CD14-positive monocyte (primary cell): ENCODE measurements at regions not wholly inside any gene's neighbourhood (a gene's known extent, or its start where the extent isn't known, plus 50 kb on each side); places are given as distances from the start of the nearest gene placed in this dataset.

Experiments used
- DNase-seq, 3 donors: peaks; one replicate each; pipeline ENCODE4 v3.0.0-alpha.2; 2011 to 2022
- H2AFZ ChIP-seq: 2 replicates; pipeline ENCODE4 v1.6.0; 2012; ENCODE audit warnings: mild to moderate bottlenecking, low read depth, low read length, inconsistent platforms; ENCODE audit not compliant: insufficient read depth, poor library complexity, severe bottlenecking
- H3K27ac ChIP-seq, 2 donors: 1 replicate in 1 of 2; 2 replicates in 1 of 2; pipeline ENCODE4 v1.5.1; 2012 to 2013; ENCODE audit warnings: low read length in 2 of 2, control low read depth in 1 of 2, inconsistent platforms in 1 of 2, low read depth in 1 of 2, mild to moderate bottlenecking in 1 of 2
- H3K27me3 ChIP-seq, 2 donors: one replicate each; pipeline versions ENCODE4 v1.6.0 to v1.6.1; 2011 to 2013; ENCODE audit warnings: low read length in 2 of 2; ENCODE audit not compliant: control insufficient read depth in 2 of 2, insufficient read depth in 2 of 2
- H3K36me3 ChIP-seq, 2 donors: replicated peaks in 1 of 2; 1 replicate in 1 of 2; 2 replicates in 1 of 2; pipeline versions ENCODE4 v1.5.1 to v1.6.1; 2012 to 2013; ENCODE audit warnings: low read length in 2 of 2, control low read depth in 1 of 2, inconsistent platforms in 1 of 2, mild to moderate bottlenecking in 1 of 2; ENCODE audit not compliant: insufficient read depth in 2 of 2, control insufficient read depth in 1 of 2
- H3K4me1 ChIP-seq, 2 donors: 1 replicate in 1 of 2; 2 replicates in 1 of 2; pipeline versions ENCODE4 v1.5.1 to v1.6.1; 2012 to 2013; ENCODE audit warnings: low read length in 2 of 2, control low read depth in 1 of 2, inconsistent platforms in 1 of 2, mild to moderate bottlenecking in 1 of 2, moderate library complexity in 1 of 2; ENCODE audit not compliant: insufficient read depth in 2 of 2, control insufficient read depth in 1 of 2
- H3K4me2 ChIP-seq: replicated peaks from 2 replicates; pipeline ENCODE3; 2012; ENCODE audit warnings: low read length, moderate library complexity, mild to moderate bottlenecking; ENCODE audit not compliant: poor library complexity, severe bottlenecking; ENCODE audit errors: extremely low read depth
- H3K4me3 ChIP-seq, 3 experiments: fragments of 200-600 bp in 1 of 3; sonication (generic) in 1 of 3; replicated peaks in 1 of 3; 1 replicate in 2 of 3; 2 replicates in 1 of 3; pipeline ENCODE4 v1.5.1; 2011 to 2013; ENCODE audit warnings: low read length in 3 of 3, mild to moderate bottlenecking in 3 of 3, control low read depth in 2 of 3, low read depth in 2 of 3, inconsistent platforms in 1 of 3, moderate library complexity in 1 of 3
- H3K79me2 ChIP-seq: 2 replicates; pipeline ENCODE4 v1.6.0; 2012; ENCODE audit warnings: mild to moderate bottlenecking, control low read depth, inconsistent platforms, low read length, moderate library complexity; ENCODE audit not compliant: insufficient read depth
- H3K9ac ChIP-seq: 2 replicates; pipeline ENCODE4 v1.6.0; 2017; ENCODE audit warnings: low read length, mild to moderate bottlenecking; ENCODE audit not compliant: insufficient read depth, poor library complexity, severe bottlenecking
- H3K9me3 ChIP-seq, 2 donors: replicated peaks in 1 of 2; 1 replicate in 1 of 2; 2 replicates in 1 of 2; pipeline versions ENCODE4 v1.5.1 to v1.6.1; 2012 to 2013; ENCODE audit warnings: low read length in 2 of 2, control low read depth in 1 of 2; ENCODE audit not compliant: control insufficient read depth in 1 of 2, insufficient read depth in 1 of 2
- H4K20me1 ChIP-seq: 2 replicates; pipeline ENCODE4 v1.6.0; 2012; ENCODE audit warnings: mild to moderate bottlenecking, low read length, control low read depth, moderate library complexity; ENCODE audit not compliant: insufficient read depth
- H3K27ac Mint-ChIP-seq, 7 donors: one replicate each; pipeline ENCODE4 v1.8.0; 2020; ENCODE audit warnings: mild to moderate bottlenecking in 7 of 7, mixed read lengths in 7 of 7, moderate library complexity in 6 of 7, inconsistent platforms in 2 of 7
- H3K27me3 Mint-ChIP-seq, 3 donors: one replicate each; pipeline ENCODE4 v1.8.0; 2021 to 2022; ENCODE audit warnings: low read depth in 3 of 3, mild to moderate bottlenecking in 3 of 3, mixed read lengths in 3 of 3, moderate library complexity in 3 of 3, inconsistent platforms in 1 of 3
- H3K36me3 Mint-ChIP-seq, 2 donors: one replicate each; pipeline ENCODE4 v1.8.0; 2020; ENCODE audit warnings: mixed read lengths in 2 of 2, inconsistent platforms in 1 of 2, mild to moderate bottlenecking in 1 of 2
- H3K4me1 Mint-ChIP-seq: one replicate; pipeline ENCODE4 v1.8.0; 2020; ENCODE audit warnings: mild to moderate bottlenecking, mixed read lengths
- H3K4me3 Mint-ChIP-seq, 2 donors: one replicate each; pipeline ENCODE4 v1.8.0; 2020; ENCODE audit warnings: mild to moderate bottlenecking in 2 of 2, mixed read lengths in 2 of 2, moderate library complexity in 1 of 2
- H3K9me3 Mint-ChIP-seq, 7 donors: one replicate each; pipeline ENCODE4 v1.8.0; 2020 to 2022; ENCODE audit warnings: mixed read lengths in 7 of 7, mild to moderate bottlenecking in 6 of 7, moderate library complexity in 6 of 7, inconsistent platforms in 2 of 7
- WGBS: methylation state at CpG from one replicate; pipeline ENCODE4 v1.1.5; 2013; ENCODE audit warnings: missing lambda C conversion rate; ENCODE audit not compliant: insufficient coverage; 5-methylcytosine and 5-hydroxymethylcytosine counted together
- intact Hi-C, 2 donors: fragments of 100-400 bp; cut with micrococcal nuclease; formaldehyde crosslinking; loops; one replicate each; pipeline versions ENCODE4 v1.15.0 to v1.15.1; 2023
- TF ChIP-seq, protein P1 (sequence below): fragments of 200-600 bp; IDR thresholded peaks from one replicate; pipeline ENCODE4 v1.8.0; 2022; ENCODE audit warnings: antibody characterized with exemption, mild to moderate bottlenecking

DNA sequence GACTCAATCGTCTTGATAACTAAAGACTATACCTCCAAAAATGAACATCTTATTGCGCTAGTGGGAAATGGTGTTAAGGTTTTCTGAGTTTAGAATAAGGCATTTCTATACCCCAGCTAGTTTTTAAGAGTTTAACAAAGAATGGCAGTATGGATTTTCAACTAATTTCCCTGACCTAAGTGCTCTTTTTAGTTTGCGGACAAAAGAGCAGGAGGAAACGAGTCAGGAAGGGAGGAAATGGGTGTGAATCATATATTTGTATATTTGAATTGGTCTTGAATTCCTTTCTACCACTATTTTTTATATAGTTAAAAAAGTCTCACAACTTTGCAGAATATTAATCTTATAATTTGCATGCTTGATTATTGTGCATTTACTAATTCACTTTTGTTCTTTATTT, 516.3 kb upstream of the ZNF608 start:
- no peaks in the 10 kb centered on the region for H3K79me2 ChIP-seq
- no peak overlapping the region for H2AFZ ChIP-seq
- intact Hi-C loops, result no loop called here
- no peak overlapping the region for H3K9ac ChIP-seq
- no peaks in the 10 kb centered on the region for H3K4me1 Mint-ChIP-seq
- TF ChIP-seq, protein P1, sequence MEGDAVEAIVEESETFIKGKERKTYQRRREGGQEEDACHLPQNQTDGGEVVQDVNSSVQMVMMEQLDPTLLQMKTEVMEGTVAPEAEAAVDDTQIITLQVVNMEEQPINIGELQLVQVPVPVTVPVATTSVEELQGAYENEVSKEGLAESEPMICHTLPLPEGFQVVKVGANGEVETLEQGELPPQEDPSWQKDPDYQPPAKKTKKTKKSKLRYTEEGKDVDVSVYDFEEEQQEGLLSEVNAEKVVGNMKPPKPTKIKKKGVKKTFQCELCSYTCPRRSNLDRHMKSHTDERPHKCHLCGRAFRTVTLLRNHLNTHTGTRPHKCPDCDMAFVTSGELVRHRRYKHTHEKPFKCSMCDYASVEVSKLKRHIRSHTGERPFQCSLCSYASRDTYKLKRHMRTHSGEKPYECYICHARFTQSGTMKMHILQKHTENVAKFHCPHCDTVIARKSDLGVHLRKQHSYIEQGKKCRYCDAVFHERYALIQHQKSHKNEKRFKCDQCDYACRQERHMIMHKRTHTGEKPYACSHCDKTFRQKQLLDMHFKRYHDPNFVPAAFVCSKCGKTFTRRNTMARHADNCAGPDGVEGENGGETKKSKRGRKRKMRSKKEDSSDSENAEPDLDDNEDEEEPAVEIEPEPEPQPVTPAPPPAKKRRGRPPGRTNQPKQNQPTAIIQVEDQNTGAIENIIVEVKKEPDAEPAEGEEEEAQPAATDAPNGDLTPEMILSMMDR, result no peak
- peaks cover 0 to 3% of the 10 kb centered on the region in 2 donors for H3K9me3 ChIP-seq
- no peak overlapping the region for H3K4me2 ChIP-seq
- no peak overlapping the region for H3K27ac ChIP-seq
- no peak overlapping the region for H3K4me3 ChIP-seq
- no peaks in the 10 kb centered on the region for H3K4me1 ChIP-seq
- H3K27me3 ChIP-seq, result no peaks in the 10 kb centered on the region
- H3K27me3 Mint-ChIP-seq, result no peaks in the 10 kb centered on the region
- H3K36me3 Mint-ChIP-seq, result no peaks in the 10 kb centered on the region
- no peak overlapping the region for H3K27ac Mint-ChIP-seq
- H4K20me1 ChIP-seq, result no peaks in the 10 kb centered on the region
- H3K9me3 Mint-ChIP-seq, result peaks cover 2 to 9% (median 6%) of the 10 kb centered on the region in 7 donors
- no peak overlapping the region for H3K4me3 Mint-ChIP-seq
- H3K36me3 ChIP-seq, result no peaks in the 10 kb centered on the region
- DNase-seq, result no peak
- no CpG with 5 or more reads among the region's 4 CpGs for WGBS

GRCh38 chr5:125263356-125263755, 516.9 kb upstream of the ZNF608 start:
- Mint-ChIP-seq H3K36me3 (no peaks in the 10 kb centered on the region), H3K4me3 (no peak overlapping the region), H3K27me3 (no peaks in the 10 kb centered on the region), H3K4me1 (no peaks in the 10 kb centered on the region), H3K9me3 (peaks cover 2 to 9% (median 6%) of the 10 kb centered on the region in 7 donors), H3K27ac (peak overlapping the region in 1 of 7 donors; percentile 11)
- H3K79me2 ChIP-seq, result no peaks in the 10 kb centered on the region
- no CpG with 5 or more reads among the region's 1 CpG for WGBS
- intact Hi-C loops, result no loop called here
- no peaks in the 10 kb centered on the region for H3K4me1 ChIP-seq
- no peak overlapping the region for H3K27ac ChIP-seq
- H3K9ac ChIP-seq, result no peak overlapping the region
- no peaks in the 10 kb centered on the region for H4K20me1 ChIP-seq
- no peaks in the 10 kb centered on the region for H3K36me3 ChIP-seq
- H2AFZ ChIP-seq, result no peak overlapping the region
- peaks cover 0 to 3% of the 10 kb centered on the region in 2 donors for H3K9me3 ChIP-seq
- no peaks in the 10 kb centered on the region for H3K27me3 ChIP-seq
- TF ChIP-seq, protein P1, result no peak
- H3K4me3 ChIP-seq, result no peak overlapping the region
- no peak for DNase-seq
- no peak overlapping the region for H3K4me2 ChIP-seq
